GM18907 (cell line): ENCODE measurements at regions not wholly inside any gene's neighbourhood (a gene's known extent, or its start where the extent isn't known, plus 50 kb on each side); places are given as distances from the start of the nearest gene placed in this dataset.
"Not testable (repeated sequence)": the region's sequence is repeated elsewhere in the genome, so short reads cannot be mapped to it uniquely, and the experiment has no call there.

Source experiments
- ATAC-seq: cut with Tn5 transposase; IDR thresholded peaks from one replicate; pipeline ENCODE4 v1.9.1; 2021; ENCODE audit warnings: mild to moderate bottlenecking, moderate library complexity; ENCODE audit not compliant: unreplicated experiment

GRCh38 chr3:72081471-72082185 lies 296.7 kb upstream of the PROK2 start:
- no peak for ATAC-seq

DNA sequence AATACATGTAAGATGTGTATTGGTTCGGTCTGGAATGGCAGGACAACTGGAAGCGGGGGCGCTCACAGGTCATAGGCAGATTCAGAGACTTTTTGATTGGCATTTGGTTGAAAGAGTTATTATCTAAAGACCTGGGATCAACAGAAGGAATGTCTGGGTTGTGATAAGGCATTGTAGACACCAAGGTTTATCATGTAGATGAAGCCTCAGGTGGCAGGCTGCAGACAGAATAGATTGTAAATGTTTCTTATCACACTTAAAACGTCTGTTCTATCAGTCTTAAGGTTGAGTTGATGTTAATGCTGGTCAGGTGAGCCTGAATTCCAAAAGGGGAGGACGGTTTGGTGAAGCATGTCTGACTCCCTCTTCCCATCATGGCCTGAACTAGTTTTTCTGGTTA lies 295.9 kb upstream of the PROK2 start:
- no peak for ATAC-seq

DNA sequence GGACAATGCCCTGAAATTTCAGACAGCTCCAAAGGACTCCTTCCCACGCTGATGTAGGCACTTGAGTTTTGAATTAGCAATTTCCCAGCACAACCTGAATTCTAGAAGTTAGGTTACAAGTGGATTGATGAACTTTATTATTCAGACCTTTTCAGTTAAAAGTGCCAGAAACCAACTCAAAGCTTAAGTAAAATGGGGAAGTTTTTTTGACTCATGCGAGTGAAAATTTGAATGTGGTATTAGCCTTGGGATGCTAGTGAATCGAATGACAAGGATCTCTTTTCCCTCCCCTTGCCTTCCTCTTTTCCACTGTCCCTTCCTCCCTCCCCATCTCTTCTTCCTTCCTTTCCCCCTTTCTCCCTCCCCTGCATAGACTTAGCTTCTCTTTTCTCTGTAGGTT lies 295.1 kb upstream of the PROK2 start:
- no peak for ATAC-seq

DNA sequence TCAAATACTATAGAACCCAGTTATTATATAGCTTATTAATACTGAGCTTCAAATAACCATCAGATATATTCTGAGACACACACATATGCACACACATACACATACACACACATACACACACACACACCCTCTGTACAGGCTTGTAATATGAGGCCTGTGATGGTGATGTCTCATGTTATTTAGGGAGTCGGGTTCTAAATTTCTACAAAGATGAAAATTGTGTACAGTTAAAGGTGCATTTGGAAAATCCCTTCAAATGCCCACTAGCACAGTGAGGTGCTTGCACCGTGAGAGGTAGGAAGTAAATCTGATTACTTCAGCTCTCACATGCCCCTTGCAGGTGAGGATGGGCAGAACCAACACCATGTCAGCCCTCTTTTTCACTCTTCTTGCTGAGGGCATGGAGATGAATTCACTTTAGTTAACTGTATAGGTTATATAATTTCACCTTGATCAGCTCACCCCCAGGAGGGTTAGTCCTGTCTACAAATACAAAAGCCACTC lies 294.5 kb upstream of the PROK2 start:
- ATAC-seq: no peak

GRCh38 chr3:72078676-72079368 lies 293.9 kb upstream of the PROK2 start:
- ATAC-seq: peak; percentile 29

DNA sequence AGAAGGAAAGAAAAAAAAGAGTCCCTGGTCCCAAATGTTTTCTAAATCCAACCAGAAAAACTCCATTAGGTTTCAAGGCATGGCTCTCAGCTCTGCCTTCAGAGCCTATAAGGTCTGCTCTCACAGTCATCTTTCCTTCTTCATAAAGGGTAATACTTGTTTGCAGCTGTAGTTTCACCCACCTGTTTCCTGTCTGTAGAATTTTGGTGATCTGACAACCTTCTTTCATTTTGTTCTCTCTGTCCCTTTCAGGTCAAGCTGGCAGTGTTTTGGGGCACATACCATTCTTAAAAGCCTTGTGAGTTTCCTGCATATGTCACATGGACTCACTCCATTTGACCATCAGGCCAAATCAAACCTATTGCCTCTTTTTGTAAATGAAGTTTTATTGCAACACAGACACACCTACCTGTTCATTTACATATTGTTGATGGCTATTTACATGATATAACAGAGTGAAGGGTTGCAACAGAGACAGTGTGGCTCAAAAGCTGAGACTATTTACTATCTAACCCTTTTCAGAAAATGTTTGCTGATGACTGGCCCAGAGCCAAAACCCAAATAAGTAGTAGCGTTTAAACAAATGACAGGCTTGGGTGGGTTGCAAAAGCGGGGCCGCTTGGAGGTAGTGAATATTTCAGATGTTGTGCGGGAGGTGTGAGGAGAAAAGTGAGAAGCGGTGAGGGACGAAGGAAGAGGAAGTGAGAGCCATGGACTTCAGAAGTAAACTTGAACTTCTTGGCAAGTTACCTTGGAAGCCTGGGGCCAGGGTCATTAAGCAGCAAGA lies 292.7 kb upstream of the PROK2 start:
- peak; percentile 56 for ATAC-seq

DNA sequence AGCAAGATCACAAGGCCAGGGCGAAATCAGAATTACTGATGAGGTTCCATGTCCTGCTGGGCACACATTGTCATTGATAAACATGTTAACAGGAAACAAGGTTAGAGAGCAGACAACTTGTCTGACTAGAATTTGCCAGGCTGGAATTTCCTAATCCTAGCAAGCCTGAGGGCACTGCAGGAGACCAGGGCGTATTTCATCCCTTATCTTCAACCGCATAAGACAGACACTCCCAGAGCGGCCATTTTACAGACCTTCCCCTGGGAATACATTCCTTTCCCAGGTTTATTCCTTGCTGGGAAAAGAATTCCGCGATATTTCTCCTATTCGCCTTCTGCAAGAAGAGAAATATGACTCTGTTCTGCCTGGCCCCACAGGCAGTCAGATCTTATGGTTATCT lies 290.9 kb upstream of the PROK2 start:
- ATAC-seq: not testable (repeated sequence)

DNA sequence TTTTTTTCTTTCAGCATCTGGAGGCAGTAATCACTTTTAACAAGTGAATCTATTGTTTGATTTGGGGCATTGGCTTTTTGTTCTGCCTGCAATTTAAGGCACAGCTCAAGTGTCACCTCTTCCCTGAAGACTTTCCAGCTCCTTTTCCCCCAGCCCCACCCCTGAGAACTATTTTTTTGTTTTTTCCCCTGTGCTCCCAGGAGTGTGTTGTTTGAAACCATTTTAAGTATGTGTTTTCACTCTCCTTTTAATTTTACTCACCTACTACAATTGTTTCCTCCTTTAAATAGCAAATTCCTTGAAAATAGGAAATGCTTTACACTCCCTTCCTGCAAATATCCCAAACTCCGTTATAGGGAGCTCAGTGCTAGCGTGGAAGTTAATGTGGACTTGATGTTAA lies 286.7 kb upstream of the PROK2 start:
- ATAC-seq: no peak

- no peak for ATAC-seq
Observed at GRCh38 chr3:72070005-72070404, 285.1 kb upstream of the PROK2 start.

DNA sequence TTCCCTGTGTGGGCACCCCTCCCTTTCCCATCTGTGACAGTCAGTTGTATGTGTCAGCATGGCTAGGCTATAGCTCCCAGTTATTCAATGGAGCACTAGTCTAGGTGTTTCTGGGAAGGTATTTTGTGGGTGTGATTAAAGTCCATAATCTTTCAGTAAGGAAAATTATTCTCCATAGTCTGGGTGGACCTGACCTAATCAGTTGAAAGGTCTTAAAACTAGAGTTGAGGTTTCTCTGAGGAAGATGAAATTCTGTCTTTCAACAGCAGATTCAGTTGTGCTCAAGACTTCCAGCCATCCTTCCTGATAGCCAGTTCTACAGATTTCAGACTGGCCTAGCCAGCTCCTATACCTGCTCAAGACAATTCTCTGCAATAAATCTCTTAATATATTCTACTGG lies 284.6 kb upstream of the PROK2 start:
- no peak for ATAC-seq

GRCh38 chr3:72068621-72069020 lies 283.7 kb upstream of the PROK2 start:
- no peak for ATAC-seq

DNA sequence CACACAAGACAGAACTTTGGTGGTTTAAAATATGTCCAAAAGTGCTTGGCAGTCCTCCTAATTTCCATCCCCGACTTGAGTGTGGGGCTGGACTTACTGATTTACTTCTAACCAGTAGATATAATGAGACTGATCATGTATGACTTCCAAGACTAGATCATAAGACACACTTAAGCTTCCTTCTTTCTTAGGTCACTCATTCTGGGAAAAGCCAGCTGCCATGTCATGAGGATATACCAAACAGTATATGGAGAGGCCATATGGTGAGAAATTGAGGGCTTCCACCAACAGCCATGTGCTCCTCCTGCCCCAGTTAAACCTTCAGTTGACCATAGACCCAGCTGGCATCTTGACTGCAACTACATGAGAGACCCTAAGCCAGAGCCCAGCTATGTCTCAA lies 282.8 kb upstream of the PROK2 start:
- no peak for ATAC-seq

DNA sequence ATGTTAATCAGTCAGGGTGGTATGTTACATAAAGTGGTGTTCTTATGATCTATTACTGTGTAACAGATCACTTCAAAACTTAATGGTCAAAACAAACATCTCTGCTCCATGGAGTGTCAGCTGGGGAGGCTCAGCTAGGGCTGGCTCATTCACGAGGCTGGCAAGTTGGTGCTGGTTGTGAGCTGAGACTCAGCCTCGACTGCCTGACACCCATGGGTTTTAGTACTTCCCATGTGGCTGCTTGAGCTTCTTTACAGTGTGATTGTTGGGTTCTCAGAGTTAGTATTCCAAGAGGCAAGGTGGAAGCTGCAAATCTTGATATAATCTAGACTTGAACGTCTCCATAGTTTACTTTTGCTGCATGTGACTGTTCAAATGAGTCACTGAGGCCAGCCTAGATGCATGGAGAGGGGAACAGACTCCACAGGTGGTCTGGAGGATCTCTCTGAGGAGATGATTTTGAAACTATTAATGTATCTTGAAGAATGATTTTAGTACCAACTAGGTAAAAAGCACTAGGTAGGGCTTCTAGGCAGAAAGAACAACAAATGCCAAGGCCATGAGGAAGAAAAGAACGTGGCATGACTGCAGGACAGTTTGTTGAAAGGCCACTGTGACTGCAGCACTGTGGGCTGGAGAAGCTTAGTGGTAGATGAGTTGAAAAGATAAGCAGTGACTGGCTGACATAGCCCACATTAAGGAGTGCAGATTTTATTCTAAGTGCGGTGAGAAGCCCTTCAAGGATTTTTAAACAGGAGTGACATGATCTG lies 281.1 kb upstream of the PROK2 start:
- ATAC-seq: no peak

GRCh38 chr3:72065236-72065635 lies 280.3 kb upstream of the PROK2 start:
- no peak for ATAC-seq

GRCh38 chr3:72064727-72065126 lies 279.8 kb upstream of the PROK2 start:
- not testable (repeated sequence) for ATAC-seq

DNA sequence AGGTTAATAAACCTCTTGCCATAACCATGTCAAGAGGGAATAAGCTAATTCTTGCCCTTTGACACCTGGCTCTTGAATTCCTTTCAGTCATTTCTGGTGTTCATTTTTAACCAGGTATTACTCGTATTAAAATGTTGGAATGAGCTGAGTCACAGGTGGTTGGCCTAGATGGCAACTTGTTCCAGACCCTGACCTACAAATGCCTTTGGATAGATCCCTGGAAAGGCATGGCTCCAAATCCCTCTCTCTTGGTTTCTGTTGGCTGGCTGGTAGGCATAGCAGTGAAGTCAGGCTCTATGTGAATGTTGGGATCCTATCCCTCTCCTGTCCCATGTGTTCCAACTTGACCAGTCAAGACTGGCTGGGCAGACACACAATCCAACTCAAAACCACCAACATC lies 277.1 kb upstream of the PROK2 start:
- ATAC-seq: no peak

DNA sequence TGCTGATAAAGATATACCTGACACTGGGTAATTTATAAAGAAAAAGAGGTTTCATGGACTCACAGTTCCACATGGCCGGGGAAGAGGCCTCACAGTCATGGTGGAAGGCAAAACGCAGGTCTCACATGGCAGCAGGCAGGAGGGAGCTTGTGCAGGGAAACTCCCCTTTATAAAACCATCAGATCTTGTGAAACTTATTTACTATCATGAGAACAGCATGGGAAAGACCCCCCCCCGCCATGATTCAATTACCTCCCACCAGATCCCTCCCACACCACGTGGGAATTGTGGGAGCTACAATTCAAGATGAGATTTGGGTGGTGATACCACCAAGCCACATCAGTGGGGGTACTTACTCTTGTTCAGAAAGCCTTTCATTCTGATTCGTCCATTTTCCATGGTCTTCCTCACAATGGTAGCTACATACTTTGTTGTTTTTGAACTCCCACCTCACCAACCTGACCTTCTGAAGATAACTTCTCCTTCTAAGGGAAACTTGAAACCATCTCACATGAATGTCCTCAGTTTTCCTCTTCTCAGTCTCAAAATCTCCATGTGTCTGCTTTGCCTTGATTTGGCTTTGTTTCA lies 275.6 kb upstream of the PROK2 start:
- no peak for ATAC-seq

GRCh38 chr3:72058493-72059081 lies 273.6 kb upstream of the PROK2 start:
- ATAC-seq: no peak

DNA sequence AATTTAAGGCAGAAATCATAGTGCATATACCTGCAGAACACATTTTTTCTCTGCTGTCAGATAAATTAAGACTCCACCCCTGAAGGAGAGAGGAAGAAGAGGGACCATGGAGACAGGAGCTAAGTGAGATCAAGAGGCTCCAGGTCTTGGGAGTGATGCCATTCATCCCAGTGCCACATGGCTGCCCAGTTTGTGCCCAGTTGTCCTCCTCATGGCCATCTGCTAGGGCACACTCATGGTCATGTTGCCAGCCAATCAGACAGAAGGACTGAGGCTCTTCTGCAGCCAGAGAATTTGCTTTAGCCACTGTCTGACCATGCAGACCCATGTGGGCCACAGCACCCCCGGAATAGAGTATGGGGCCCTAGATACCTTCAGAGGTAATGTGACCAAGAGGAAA lies 270.5 kb upstream of the PROK2 start:
- ATAC-seq: no peak

GRCh38 chr3:72054976-72055375 lies 270.0 kb upstream of the PROK2 start:
- ATAC-seq: no peak
